GM12891 (cell line): ENCODE measurements at regions not wholly inside any gene's neighbourhood (a gene's known extent, or its start where the extent isn't known, plus 50 kb on each side); places are given as distances from the start of the nearest gene placed in this dataset.

Source experiments
- DNase-seq: peaks from one replicate; pipeline ENCODE4 v3.0.0; 2011; ENCODE audit warnings: low spot score; ENCODE audit not compliant: insufficient read length
- FAIRE-seq: peaks from 2 replicates; lab custom pipeline; 2011; peaks lifted over from hg19 to GRCh38; lab: Jason Lieb, UNC
- PAX5 ChIP-seq: IDR thresholded peaks from 2 replicates; pipeline ENCODE4 v1.6.1; 2011; ENCODE audit warnings: low read length, moderate library complexity, mild to moderate bottlenecking; ENCODE audit not compliant: insufficient read depth, severe bottlenecking
- POLR2A ChIP-seq: IDR thresholded peaks from 2 replicates; pipeline ENCODE4 v1.6.1; 2011; ENCODE audit warnings: low read depth, low read length, control low read depth
- POLR2AphosphoS5 ChIP-seq: IDR thresholded peaks from 2 replicates; pipeline ENCODE4 v1.6.1; 2011; ENCODE audit warnings: low read depth, low read length, control low read depth
- POU2F2 ChIP-seq: IDR thresholded peaks from 2 replicates; pipeline ENCODE4 v1.6.1; 2011; ENCODE audit warnings: low read depth, mild to moderate bottlenecking, control low read depth, low read length, moderate library complexity
- SPI1 ChIP-seq: IDR thresholded peaks from 2 replicates; pipeline ENCODE4 v1.6.1; 2011; ENCODE audit warnings: low read depth, low read length, control low read depth
- TAF1 ChIP-seq: IDR thresholded peaks from 2 replicates; pipeline ENCODE4 v1.6.1; 2011; ENCODE audit warnings: low read depth, low read length, control low read depth

DNA sequence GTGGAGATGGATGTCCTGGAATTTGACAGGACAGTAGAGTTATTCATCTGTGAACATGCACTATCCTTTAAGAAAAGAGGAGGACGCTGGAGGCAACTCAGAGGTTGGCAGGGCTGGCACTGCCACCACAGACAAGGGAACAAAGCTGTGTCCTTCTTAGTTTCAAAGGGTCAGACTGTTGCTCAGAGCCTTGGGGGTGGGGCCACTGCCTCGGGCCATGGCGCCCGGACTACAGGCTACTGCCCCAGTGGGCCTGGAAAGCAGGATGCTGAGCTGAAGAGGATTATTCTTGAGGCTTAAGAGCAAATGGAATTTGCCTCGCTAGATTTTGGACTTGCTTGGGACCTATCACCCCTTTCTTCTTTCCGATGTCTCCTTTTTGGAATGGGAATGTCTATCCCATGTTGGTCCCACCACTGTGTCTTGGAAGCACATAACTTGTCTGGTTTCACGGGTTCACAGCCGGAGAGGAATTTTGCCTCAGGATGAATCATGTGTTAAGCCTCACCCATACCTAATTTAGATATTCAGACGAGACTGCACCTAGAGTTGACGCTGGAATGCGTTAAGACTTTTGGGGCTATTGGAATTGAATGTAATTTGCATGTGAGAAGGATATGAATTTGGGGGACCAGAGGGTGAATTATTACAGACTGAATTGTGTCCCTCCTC, 114.8 kb upstream of the RFLNA start:
- no peak for TF ChIP-seq PAX5
- TF ChIP-seq TAF1: no peak
- TF ChIP-seq POLR2A: no peak
- no peak for TF ChIP-seq SPI1
- TF ChIP-seq POU2F2: no peak
- TF ChIP-seq POLR2AphosphoS5: no peak
- DNase-seq: no peak
- FAIRE-seq: no peak

DNA sequence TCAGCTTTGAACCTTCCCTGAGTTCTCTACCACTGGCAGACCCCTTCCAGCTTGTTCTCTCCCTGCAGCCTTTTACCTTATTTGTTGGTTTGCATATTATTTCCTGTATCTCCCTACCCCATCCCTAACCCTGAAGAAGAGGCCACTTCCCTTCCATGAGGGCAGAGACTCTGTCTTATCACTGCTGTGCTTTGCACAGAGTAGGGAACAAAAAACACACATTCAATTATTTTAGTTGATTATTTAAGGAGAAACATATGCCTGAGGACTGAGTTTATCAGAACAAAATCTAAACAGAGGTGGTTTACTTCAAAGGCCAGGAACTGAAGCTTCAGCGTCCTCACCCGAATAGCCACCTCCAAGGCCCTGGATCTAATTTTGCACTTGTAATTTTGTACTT, 111.7 kb upstream of the RFLNA start:
- no peak for FAIRE-seq
- DNase-seq: no peak
- TF ChIP-seq PAX5 (no peak), POLR2AphosphoS5 (no peak), TAF1 (no peak), POLR2A (no peak), POU2F2 (no peak), SPI1 (no peak)

DNA sequence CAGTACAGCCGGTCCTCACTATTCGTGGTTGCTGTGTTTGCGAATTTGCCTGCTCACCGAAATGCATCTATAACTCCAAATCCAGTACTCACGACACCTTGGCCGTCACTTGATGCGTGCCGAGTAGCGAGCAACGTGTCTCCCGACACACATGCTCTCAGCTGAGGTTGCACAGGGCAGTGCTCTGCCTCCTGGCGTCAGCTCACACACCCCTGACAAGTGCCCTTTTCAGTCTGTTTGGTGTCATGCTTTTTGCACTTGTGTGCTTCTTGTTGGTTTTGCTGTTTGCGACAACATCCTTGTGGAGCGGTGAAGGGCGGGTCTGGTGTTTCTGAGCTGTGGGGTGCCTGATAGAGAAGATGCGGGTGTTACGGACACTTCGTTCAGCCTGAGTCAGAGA, 110.4 kb upstream of the RFLNA start:
- DNase-seq (no peak), FAIRE-seq (no peak)
- TF ChIP-seq POU2F2: no peak
- TF ChIP-seq POLR2A: no peak
- no peak for TF ChIP-seq PAX5
- no peak for TF ChIP-seq TAF1
- no peak for TF ChIP-seq POLR2AphosphoS5
- TF ChIP-seq SPI1: no peak

DNA sequence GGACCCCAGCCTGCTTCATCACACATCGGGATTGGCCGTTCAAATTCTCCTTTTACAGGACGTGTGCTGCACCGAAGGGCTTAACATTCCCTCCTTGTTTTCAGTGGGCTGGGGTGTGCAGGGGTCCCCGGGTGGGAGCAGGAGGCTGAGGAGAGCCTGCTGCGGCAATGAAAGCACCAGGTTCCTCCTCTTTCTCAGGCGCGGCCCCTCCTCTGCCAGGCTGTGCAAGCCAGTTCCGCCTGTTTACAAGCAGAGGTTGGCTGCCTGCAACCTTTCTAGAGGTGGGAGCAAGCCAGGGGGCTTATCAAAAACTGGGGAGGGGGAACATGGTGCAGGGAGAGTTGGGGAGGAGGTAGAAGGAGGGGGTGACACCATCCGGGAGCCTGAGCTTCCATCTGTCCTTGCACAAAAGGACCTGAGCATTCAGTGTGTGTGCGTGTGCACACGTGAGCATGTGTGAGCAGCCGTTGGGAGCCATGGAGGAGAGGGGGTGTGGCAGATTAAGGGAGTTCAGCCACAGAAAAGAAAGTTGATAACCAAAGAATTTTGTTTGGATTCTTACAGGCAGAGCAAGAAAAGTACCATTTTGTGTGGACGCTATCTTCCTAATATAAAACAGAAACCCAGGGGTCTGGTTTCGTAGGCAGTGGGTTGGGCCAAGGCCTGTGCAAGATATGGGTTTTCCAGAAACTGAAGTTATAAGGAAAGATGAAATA, 108.8 kb upstream of the RFLNA start:
- TF ChIP-seq POLR2A: no peak
- TF ChIP-seq POLR2AphosphoS5: no peak
- TF ChIP-seq SPI1: no peak
- TF ChIP-seq POU2F2: no peak
- no peak for TF ChIP-seq TAF1
- no peak for TF ChIP-seq PAX5
- DNase-seq: no peak
- FAIRE-seq: no peak

GRCh38 chr12:124188084-124188483, 106.8 kb upstream of the RFLNA start:
- TF ChIP-seq POLR2AphosphoS5: no peak
- no peak for TF ChIP-seq POLR2A
- TF ChIP-seq POU2F2: no peak
- TF ChIP-seq SPI1: no peak
- no peak for TF ChIP-seq PAX5
- TF ChIP-seq TAF1: no peak
- no peak for DNase-seq
- no peak for FAIRE-seq

DNA sequence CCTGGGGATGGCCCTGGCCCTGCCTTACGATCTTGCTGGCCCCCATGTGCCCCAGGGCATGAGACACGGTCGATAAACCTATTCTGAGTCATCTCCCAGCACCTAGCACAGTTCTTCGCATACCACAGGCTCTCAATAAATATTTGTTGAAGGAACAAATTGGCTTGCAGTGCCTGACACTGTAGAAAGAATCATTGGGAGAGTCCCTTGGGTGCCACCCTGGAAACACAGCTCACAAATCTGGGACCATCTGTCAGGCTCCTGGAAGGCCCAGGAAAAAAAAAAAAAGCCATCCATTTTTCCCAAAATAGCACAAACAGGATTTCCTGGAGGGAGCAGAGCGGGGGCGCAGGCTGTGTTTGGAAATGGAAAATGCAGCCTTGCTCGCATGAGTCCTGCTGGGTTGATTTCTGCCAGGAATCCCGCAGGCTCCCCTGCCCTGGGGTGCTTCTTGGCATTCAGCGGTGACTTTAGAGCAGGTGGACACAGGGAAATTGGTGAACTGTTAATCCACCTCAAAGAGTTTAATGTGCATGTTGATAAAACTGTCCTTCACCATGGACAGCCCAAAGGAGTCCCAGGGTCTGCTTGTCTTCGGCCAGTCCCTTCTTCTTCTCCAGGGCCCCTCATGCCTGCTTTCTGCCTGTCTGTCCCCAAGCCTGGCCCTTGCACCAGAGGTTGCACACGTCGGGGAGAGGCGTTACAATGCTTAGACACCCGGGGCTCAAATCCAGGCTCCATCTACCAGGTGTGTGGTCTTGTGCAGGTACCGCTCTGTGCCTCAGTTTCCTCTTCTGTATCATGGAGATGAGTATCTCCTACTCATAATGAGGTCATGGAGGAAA, 106.1 kb upstream of the RFLNA start:
- TF ChIP-seq TAF1 (no peak), POLR2A (no peak), POLR2AphosphoS5 (no peak), POU2F2 (no peak), PAX5 (no peak)
- no peak for DNase-seq
- FAIRE-seq: no peak

GRCh38 chr12:124190312-124191023, 104.4 kb upstream of the RFLNA start:
- TF ChIP-seq POLR2AphosphoS5: no peak
- TF ChIP-seq TAF1: no peak
- TF ChIP-seq SPI1: no peak
- TF ChIP-seq POLR2A: no peak
- TF ChIP-seq PAX5: no peak
- TF ChIP-seq POU2F2: no peak
- DNase-seq: no peak
- no peak for FAIRE-seq

- no peak for TF ChIP-seq TAF1
- TF ChIP-seq POLR2AphosphoS5: no peak
- no peak for TF ChIP-seq SPI1
- no peak for TF ChIP-seq POLR2A
- TF ChIP-seq PAX5: no peak
- TF ChIP-seq POU2F2: no peak
Observed at GRCh38 chr12:124191024-124191359, 103.9 kb upstream of the RFLNA start.

GRCh38 chr12:124191966-124192365, 102.9 kb upstream of the RFLNA start:
- TF ChIP-seq PAX5 (no peak), POU2F2 (no peak), TAF1 (no peak), POLR2AphosphoS5 (no peak), POLR2A (no peak), SPI1 (no peak)
- DNase-seq (no peak), FAIRE-seq (no peak)

More at GRCh38 chr12:124191024-124191359, 103.9 kb upstream of the RFLNA start:
- FAIRE-seq: no peak
- DNase-seq: no peak
